Retinal pigment epithelial cell (primary cell): ENCODE measurements at regions not wholly inside any gene's neighbourhood (a gene's known extent, or its start where the extent isn't known, plus 50 kb on each side); places are given as distances from the start of the nearest gene placed in this dataset.

Experiments
- DNase-seq: peaks from one replicate; pipeline ENCODE4 v3.0.0-alpha.2; 2010; ENCODE audit warnings: low read depth
- H3K4me3 ChIP-seq: 2 replicates; pipeline ENCODE4 v1.5.1; 2011; ENCODE audit warnings: mild to moderate bottlenecking, low read length, control low read depth, moderate library complexity
- CTCF ChIP-seq: conservative IDR thresholded peaks from 2 replicates; pipeline ENCODE4 v1.5.1; 2011; ENCODE audit warnings: low read depth, low read length, control low read depth, inconsistent platforms

- no peak overlapping the region for H3K4me3 ChIP-seq
- TF ChIP-seq CTCF, result no peak
- no peak for DNase-seq
Observed at GRCh38 chrX:151476604-151477303, 79.7 kb downstream of the VMA21 start.

- no peak overlapping the region for H3K4me3 ChIP-seq
- no peak for DNase-seq
- no peak for TF ChIP-seq CTCF
Observed at GRCh38 chrX:151478058-151478457, 81.1 kb downstream of the VMA21 start.

- TF ChIP-seq CTCF, result peak; percentile 51
- DNase-seq, result no peak
Observed at GRCh38 chrX:151488677-151489076, 74.8 kb upstream of the PASD1 start.

GRCh38 chrX:151505796-151506195 lies 57.7 kb upstream of the PASD1 start:
- H3K4me3 ChIP-seq, result no peak overlapping the region
- TF ChIP-seq CTCF, result peak; percentile 41
- DNase-seq, result no peak

More at GRCh38 chrX:151488677-151489076, 74.8 kb upstream of the PASD1 start:
- no peak overlapping the region for H3K4me3 ChIP-seq

- no peak for DNase-seq
- no peak for TF ChIP-seq CTCF
- H3K4me3 ChIP-seq, result no peak overlapping the region
Observed at GRCh38 chrX:151510203-151510602, 53.3 kb upstream of the PASD1 start.

GRCh38 chrX:151513472-151513871 lies 50.0 kb upstream of the PASD1 start:
- TF ChIP-seq CTCF, result no peak
- H3K4me3 ChIP-seq, result no peak overlapping the region
- DNase-seq, result no peak
